ENCODE measurements at regions not wholly inside any gene's neighbourhood (a gene's known extent, or its start where the extent isn't known, plus 50 kb on each side); places are given as distances from the start of the nearest gene placed in this dataset.

DNA sequence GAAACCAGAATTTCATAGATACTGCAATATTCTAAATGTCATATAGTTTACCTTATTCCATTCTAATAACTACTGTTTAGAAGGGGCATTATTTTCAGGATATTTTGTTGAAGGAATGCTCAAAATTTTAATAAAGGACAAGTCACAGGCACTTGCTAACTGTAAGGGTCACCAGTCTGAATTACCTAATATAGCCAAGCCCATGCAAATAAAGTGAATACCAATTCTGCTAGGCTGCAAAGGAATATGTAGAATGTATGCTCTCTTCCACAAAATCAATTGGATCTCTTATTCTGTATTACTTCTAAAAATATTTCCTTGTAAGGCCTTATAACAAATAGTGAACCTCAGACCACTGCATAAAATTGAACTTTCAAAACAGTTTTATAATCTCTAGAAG lies 52.3 kb upstream of the FAT4 start:
- intact Hi-C loops (cut with DNase I; ENCODE audit: low total_unique reads) = no loop called here
- no peak for DNase-seq
- Histone ChIP-seq H3K4me1 (no peaks in the 10 kb centered on the region), H3K27ac (no peak overlapping the region), H3K36me3 (ENCODE audit: low read depth, missing control alignments) (no peaks in the 10 kb centered on the region), H3K4me3 (no peak overlapping the region), H3K9me3 (no peaks in the 10 kb centered on the region), H3K27me3 (no peaks in the 10 kb centered on the region)
- TF ChIP-seq POLR2A (IDR thresholded peaks at IDR 0.05) = no peak
- TF ChIP-seq, protein P1, sequence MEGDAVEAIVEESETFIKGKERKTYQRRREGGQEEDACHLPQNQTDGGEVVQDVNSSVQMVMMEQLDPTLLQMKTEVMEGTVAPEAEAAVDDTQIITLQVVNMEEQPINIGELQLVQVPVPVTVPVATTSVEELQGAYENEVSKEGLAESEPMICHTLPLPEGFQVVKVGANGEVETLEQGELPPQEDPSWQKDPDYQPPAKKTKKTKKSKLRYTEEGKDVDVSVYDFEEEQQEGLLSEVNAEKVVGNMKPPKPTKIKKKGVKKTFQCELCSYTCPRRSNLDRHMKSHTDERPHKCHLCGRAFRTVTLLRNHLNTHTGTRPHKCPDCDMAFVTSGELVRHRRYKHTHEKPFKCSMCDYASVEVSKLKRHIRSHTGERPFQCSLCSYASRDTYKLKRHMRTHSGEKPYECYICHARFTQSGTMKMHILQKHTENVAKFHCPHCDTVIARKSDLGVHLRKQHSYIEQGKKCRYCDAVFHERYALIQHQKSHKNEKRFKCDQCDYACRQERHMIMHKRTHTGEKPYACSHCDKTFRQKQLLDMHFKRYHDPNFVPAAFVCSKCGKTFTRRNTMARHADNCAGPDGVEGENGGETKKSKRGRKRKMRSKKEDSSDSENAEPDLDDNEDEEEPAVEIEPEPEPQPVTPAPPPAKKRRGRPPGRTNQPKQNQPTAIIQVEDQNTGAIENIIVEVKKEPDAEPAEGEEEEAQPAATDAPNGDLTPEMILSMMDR (IDR thresholded peaks at IDR 0.05) = no peak

DNA sequence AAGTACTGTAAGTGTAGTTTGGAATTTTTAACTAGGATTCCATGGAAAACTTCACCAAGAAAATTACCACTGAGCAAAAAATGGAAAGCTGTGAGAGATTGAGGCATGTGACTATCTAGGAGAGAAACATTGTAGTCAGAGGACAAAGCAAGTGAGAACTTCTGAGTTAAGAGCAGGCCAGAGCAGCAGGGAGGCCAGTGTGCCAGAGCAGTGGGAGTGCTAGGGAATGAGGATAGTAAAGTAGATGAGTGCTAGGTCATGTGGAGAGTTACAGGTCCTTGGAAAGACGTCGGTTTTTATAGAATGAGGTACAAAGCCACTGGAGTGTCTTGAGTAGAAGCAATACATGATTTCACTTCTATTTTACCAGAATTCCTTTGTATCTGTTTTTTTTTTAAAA lies 52.7 kb upstream of the FAT4 start:
- no peaks in the 10 kb centered on the region for H3K4me1 ChIP-seq
- no peak for TF ChIP-seq POLR2A (IDR thresholded peaks at IDR 0.05)
- TF ChIP-seq, protein P1 (IDR thresholded peaks at IDR 0.05) = no peak
- H3K36me3 ChIP-seq (ENCODE audit: low read depth, missing control alignments) = no peaks in the 10 kb centered on the region
- no peak overlapping the region for H3K4me3 ChIP-seq
- intact Hi-C loops (cut with DNase I; ENCODE audit: low total_unique reads) = no loop called here
- no peaks in the 10 kb centered on the region for H3K27me3 ChIP-seq
- WGBS, 2 donors = 57 to 59% methylated on average over 2 of the region's 2 CpGs
- no peaks in the 10 kb centered on the region for H3K9me3 ChIP-seq
- no peak overlapping the region for H3K27ac ChIP-seq
- peak; percentile 57 for DNase-seq

DNA sequence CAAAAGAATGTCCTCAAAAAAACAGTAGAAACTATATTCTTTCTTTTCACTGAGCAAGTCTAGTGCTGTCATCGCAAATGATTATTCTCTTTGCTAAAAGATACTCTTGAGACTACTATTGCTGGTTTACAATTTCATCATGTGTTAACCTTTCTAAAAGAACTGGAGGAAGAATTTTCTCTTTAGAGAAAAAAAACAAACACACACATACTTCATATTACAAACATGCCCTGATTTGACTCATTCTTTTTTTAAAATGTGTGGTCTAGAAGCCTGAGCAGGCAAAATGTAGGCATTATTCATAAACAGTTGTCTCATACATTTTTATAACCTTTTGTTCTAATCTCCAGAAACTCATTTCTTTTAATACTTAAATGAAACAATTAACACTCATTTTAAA lies 60.6 kb upstream of the FAT4 start:
- no peak for TF ChIP-seq POLR2A (IDR thresholded peaks at IDR 0.05)
- TF ChIP-seq, protein P1 (IDR thresholded peaks at IDR 0.05) = no peak
- DNase-seq = no peak

DNA sequence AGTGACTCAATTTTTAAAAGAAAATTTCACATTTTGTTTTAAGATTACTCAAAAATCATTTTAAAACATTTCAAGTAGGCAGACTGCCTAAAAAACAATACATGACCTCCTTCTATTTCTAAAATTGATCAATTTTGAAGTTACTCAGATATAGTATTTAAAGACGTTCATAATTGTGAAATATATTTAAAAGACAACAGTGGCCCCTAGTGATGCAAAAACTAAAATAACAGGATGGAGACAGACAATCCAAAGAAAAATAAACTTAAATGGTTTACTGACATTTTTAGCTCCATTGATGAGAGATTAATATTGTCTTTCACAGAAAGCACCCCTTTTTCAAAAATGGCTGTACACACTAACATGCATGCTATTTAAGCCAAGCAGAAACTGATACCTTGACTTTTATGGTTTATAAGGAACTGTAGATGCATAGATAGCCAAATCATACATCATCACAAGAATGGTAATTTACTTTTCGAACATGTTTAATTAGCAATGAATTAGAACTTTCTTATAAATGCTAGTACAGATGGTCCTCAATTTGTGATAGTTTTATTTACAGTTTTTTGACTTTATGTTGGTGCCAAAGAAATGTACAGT lies 69.8 kb upstream of the FAT4 start:
- DNase-seq = no peak

More for the DNA sequence above, 60.6 kb upstream of the FAT4 start:
- 65 to 86% methylated on average over 1 of the region's 1 CpG for WGBS, 2 donors
- intact Hi-C loops (cut with DNase I; ENCODE audit: low total_unique reads) = no loop called here
- H3K27ac ChIP-seq = no peak overlapping the region
- no peaks in the 10 kb centered on the region for H3K36me3 ChIP-seq (ENCODE audit: low read depth, missing control alignments)
- no peaks in the 10 kb centered on the region for H3K27me3 ChIP-seq
- H3K4me3 ChIP-seq = no peak overlapping the region
- no peaks in the 10 kb centered on the region for H3K4me1 ChIP-seq
- no peaks in the 10 kb centered on the region for H3K9me3 ChIP-seq

More for the DNA sequence above, 69.8 kb upstream of the FAT4 start:
- TF ChIP-seq, protein P1 (IDR thresholded peaks at IDR 0.05) = peak in 1 of 3 experiments; percentile 27
- no peak for TF ChIP-seq POLR2A (IDR thresholded peaks at IDR 0.05)
- WGBS, 2 donors = 38 to 42% methylated on average over 2 of the region's 2 CpGs
- Histone ChIP-seq H3K36me3 (ENCODE audit: low read depth, missing control alignments) (no peaks in the 10 kb centered on the region), H3K9me3 (no peaks in the 10 kb centered on the region), H3K4me3 (no peak overlapping the region), H3K27me3 (no peaks in the 10 kb centered on the region), H3K27ac (no peak overlapping the region), H3K4me1 (no peaks in the 10 kb centered on the region)
- intact Hi-C loops (cut with DNase I; ENCODE audit: low total_unique reads) = no loop called here

Measured in testis (tissue), 2 donors.